IPS DF 6.9 (cell line): ENCODE measurements at regions not wholly inside any gene's neighbourhood (a gene's known extent, or its start where the extent isn't known, plus 50 kb on each side); places are given as distances from the start of the nearest gene placed in this dataset.
A peak's percentile ranks its signal among the peaks of the same experiment; 100 is the strongest.

Source experiments
- DNase-seq: peaks from one replicate; pipeline ENCODE4 v3.0.0-alpha.2; 2013; ENCODE audit warnings: low read depth, low spot score
- H3K27ac ChIP-seq: one replicate; pipeline ENCODE4 v1.5.1; 2013; ENCODE audit warnings: low read length, control low read depth
- H3K27me3 ChIP-seq: 2 replicates; pipeline ENCODE4 v1.6.1; 2013; ENCODE audit warnings: mild to moderate bottlenecking, low read length; ENCODE audit not compliant: control insufficient read depth, insufficient read depth
- H3K36me3 ChIP-seq: 2 replicates; pipeline ENCODE4 v1.6.1; 2013; ENCODE audit warnings: low read length; ENCODE audit not compliant: control insufficient read depth, insufficient read depth
- H3K4me1 ChIP-seq: 2 replicates; pipeline ENCODE4 v1.6.1; 2013; ENCODE audit warnings: low read length; ENCODE audit not compliant: control insufficient read depth, insufficient read depth
- H3K4me3 ChIP-seq: 2 replicates; pipeline ENCODE4 v1.5.1; 2013; ENCODE audit warnings: mild to moderate bottlenecking, low read length
- H3K9me3 ChIP-seq: 2 replicates; pipeline ENCODE4 v1.6.1; 2013; ENCODE audit warnings: low read length, inconsistent platforms; ENCODE audit not compliant: control insufficient read depth, insufficient read depth
- WGBS: extraction: QIAGEN DNeasy Blood & Tissue Kit; methylation state at CpG from one replicate; pipeline ENCODE4 v1.1.7; 2013; ENCODE audit warnings: mixed read lengths, missing lambda C conversion rate; ENCODE audit not compliant: insufficient read length, insufficient coverage; 5-methylcytosine and 5-hydroxymethylcytosine counted together

- DNase-seq = no peak
- Histone ChIP-seq H3K27ac (no peak overlapping the region), H3K4me3 (no peak overlapping the region), H3K4me1 (no peaks in the 10 kb centered on the region), H3K36me3 (no peaks in the 10 kb centered on the region), H3K9me3 (no peaks in the 10 kb centered on the region), H3K27me3 (no peaks in the 10 kb centered on the region)
- no CpG with 5 or more reads among the region's 2 CpGs for WGBS
Measured at GRCh38 chr20:39879296-39879695, 809.7 kb downstream of the MAFB start.

DNA sequence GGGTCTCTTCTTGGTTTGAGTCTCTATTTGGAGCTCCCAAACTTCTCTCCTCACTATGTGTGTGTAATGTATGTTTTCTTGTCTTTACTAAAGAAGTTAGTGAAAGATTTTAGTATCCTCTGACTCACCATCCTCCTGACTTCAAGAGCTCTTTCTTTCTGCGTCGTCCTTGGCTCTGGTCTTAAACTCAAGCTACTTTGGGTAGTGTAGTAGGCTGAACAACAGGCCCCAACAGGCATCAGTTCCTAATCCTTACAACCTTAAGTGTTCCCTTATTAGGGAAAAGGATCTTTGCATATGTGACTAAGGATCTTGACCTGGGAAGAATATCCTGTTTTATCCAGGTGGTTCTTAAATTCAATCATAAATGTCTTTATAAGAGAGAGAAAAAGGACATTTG is 810.2 kb downstream of the MAFB start:
- no peak overlapping the region for H3K4me3 ChIP-seq
- no peaks in the 10 kb centered on the region for H3K27me3 ChIP-seq
- no peak for DNase-seq
- no peaks in the 10 kb centered on the region for H3K4me1 ChIP-seq
- H3K27ac ChIP-seq = no peak overlapping the region
- H3K36me3 ChIP-seq = no peaks in the 10 kb centered on the region
- no peaks in the 10 kb centered on the region for H3K9me3 ChIP-seq
- WGBS = no CpG with 5 or more reads among the region's 2 CpGs

DNA sequence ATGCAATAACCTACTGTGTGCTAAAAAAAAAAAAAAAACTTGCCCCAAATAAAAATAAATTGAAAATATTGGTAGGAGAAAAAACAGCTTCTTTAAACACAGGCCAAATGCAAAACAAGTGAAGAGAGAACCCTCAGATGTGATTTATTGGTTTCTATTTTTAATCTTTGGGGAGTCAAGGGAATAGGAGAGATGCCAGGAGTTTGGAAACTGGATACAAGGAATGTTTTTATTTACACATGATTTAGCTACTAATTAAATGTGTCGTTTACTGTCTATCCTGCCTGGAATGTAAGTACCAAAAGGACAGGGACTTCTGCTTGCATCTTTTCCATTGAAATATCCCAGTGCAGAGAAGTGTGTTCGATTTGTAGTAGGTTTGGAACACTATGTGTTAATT is 810.7 kb downstream of the MAFB start:
- H3K27ac ChIP-seq = no peak overlapping the region
- no CpG with 5 or more reads among the region's 2 CpGs for WGBS
- no peak for DNase-seq

GRCh38 chr20:39877788-39878187 is 811.2 kb downstream of the MAFB start:
- no CpG with 5 or more reads among the region's 2 CpGs for WGBS

More for the DNA sequence above, 810.7 kb downstream of the MAFB start:
- H3K36me3 ChIP-seq = no peaks in the 10 kb centered on the region
- no peak overlapping the region for H3K4me3 ChIP-seq
- H3K4me1 ChIP-seq = no peaks in the 10 kb centered on the region
- no peaks in the 10 kb centered on the region for H3K9me3 ChIP-seq
- no peaks in the 10 kb centered on the region for H3K27me3 ChIP-seq

DNA sequence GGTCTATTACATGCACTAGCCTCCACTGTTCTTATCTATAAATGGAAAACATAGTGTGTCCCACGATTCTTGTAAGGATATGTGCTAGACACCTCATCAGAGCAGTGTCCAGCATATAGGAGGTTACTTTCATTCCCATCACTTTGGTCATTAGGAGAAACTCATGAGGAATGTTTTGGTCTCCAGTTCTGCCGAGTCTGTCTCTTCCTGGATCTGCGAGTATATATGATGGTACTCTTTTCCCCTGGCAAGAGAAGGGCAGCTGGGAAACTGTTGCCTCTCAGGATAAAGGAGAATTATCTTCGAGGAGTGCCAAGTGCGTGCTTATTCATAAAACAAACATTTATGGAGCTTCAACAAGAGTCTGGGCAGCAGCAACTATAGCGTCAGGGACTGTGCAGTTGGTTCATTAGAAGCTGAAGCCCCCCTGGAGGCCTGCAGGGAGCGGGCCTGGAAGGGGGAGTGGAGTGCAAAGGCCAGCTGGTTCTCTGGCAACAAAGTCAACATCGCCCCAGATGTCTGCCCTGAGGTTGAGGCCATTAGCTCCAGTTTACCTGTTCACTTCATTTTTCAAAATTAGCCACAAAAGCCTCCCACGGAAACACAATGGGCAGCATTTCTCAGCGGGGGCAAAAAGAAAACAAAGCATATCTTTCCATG is 811.9 kb downstream of the MAFB start:
- no peak for DNase-seq
- Histone ChIP-seq H3K9me3 (no peaks in the 10 kb centered on the region), H3K27ac (no peak overlapping the region), H3K27me3 (no peaks in the 10 kb centered on the region), H3K36me3 (no peaks in the 10 kb centered on the region), H3K4me1 (no peaks in the 10 kb centered on the region), H3K4me3 (no peak overlapping the region)
- WGBS = no CpG with 5 or more reads among the region's 10 CpGs

More at GRCh38 chr20:39877788-39878187, 811.2 kb downstream of the MAFB start:
- no peaks in the 10 kb centered on the region for H3K27me3 ChIP-seq
- no peak overlapping the region for H3K4me3 ChIP-seq
- H3K4me1 ChIP-seq = no peaks in the 10 kb centered on the region
- no peak overlapping the region for H3K27ac ChIP-seq
- no peaks in the 10 kb centered on the region for H3K36me3 ChIP-seq
- H3K9me3 ChIP-seq = no peaks in the 10 kb centered on the region
- no peak for DNase-seq

GRCh38 chr20:39875492-39876110 is 813.4 kb downstream of the MAFB start:
- no peaks in the 10 kb centered on the region for H3K9me3 ChIP-seq

GRCh38 chr20:39874049-39874893 is 814.8 kb downstream of the MAFB start:
- Histone ChIP-seq H3K4me3 (no peak overlapping the region), H3K36me3 (no peaks in the 10 kb centered on the region), H3K9me3 (no peaks in the 10 kb centered on the region), H3K27ac (no peak overlapping the region), H3K27me3 (no peaks in the 10 kb centered on the region), H3K4me1 (no peaks in the 10 kb centered on the region)
- no CpG with 5 or more reads among the region's 8 CpGs for WGBS
- peak; percentile 85 for DNase-seq

More at GRCh38 chr20:39875492-39876110, 813.4 kb downstream of the MAFB start:
- Histone ChIP-seq H3K4me1 (no peaks in the 10 kb centered on the region), H3K36me3 (no peaks in the 10 kb centered on the region), H3K27me3 (no peaks in the 10 kb centered on the region), H3K4me3 (no peak overlapping the region), H3K27ac (no peak overlapping the region)
- no peak for DNase-seq
- no CpG with 5 or more reads among the region's 3 CpGs for WGBS

- WGBS = no CpG with 5 or more reads among the region's 2 CpGs
- Histone ChIP-seq H3K27ac (no peak overlapping the region), H3K4me3 (no peak overlapping the region), H3K9me3 (no peaks in the 10 kb centered on the region), H3K4me1 (no peaks in the 10 kb centered on the region), H3K36me3 (no peaks in the 10 kb centered on the region), H3K27me3 (no peaks in the 10 kb centered on the region)
- no peak for DNase-seq
Measured at GRCh38 chr20:39873286-39873685, 815.8 kb downstream of the MAFB start.

GRCh38 chr20:39871013-39871412 is 818.0 kb downstream of the MAFB start:
- Histone ChIP-seq H3K9me3 (no peaks in the 10 kb centered on the region), H3K4me1 (no peaks in the 10 kb centered on the region), H3K36me3 (no peaks in the 10 kb centered on the region), H3K27me3 (no peaks in the 10 kb centered on the region), H3K4me3 (no peak overlapping the region), H3K27ac (no peak overlapping the region)
- no peak for DNase-seq
- WGBS = no CpG with 5 or more reads among the region's 1 CpG

GRCh38 chr20:39865446-39865845 is 823.6 kb downstream of the MAFB start:
- no peaks in the 10 kb centered on the region; the same call in 1 of the 2 replicates for H3K27me3 ChIP-seq
- no peak for DNase-seq
- no CpG with 5 or more reads among the region's 2 CpGs for WGBS

More at GRCh38 chr20:39865446-39865845, 823.6 kb downstream of the MAFB start:
- H3K4me3 ChIP-seq = no peak overlapping the region
- H3K4me1 ChIP-seq = no peaks in the 10 kb centered on the region
- no peaks in the 10 kb centered on the region for H3K36me3 ChIP-seq
- no peak overlapping the region for H3K27ac ChIP-seq
- H3K9me3 ChIP-seq = no peaks in the 10 kb centered on the region
